Activated CD8-positive, alpha-beta memory T cell treated with anti-CD3 and anti-CD28 coated beads, Interleukin-2, amount 10 ng/mL, durations not matched to agents 7 days and 5 days (primary cell): ENCODE measurements at regions not wholly inside any gene's neighbourhood (a gene's known extent, or its start where the extent isn't known, plus 50 kb on each side); places are given as distances from the start of the nearest gene placed in this dataset.

ENCODE experiments used
- ATAC-seq: fragments of 150-1000 bp; cut with Tn5 transposase; one replicate; pipeline ENCODE4 v1.10.0; 2021; ENCODE audit warnings: moderate library complexity
- CTCF ChIA-PET: fragments of 350-600 bp; sonication (Branson Sonifier 250); formaldehyde crosslinking; loops from one replicate; lab custom pipeline; 2021; ENCODE audit warnings: antibody characterized with exemption; lab: Charles Lee
- DNase-seq: peaks from one replicate; pipeline ENCODE4 v3.0.0-alpha.2; 2020
- H3K27ac Mint-ChIP-seq: one replicate; pipeline ENCODE4 v1.8.0; 2021; ENCODE audit warnings: mild to moderate bottlenecking, mixed read lengths
- H3K27me3 Mint-ChIP-seq: one replicate; pipeline ENCODE4 v1.8.0; 2021; ENCODE audit warnings: mixed read lengths
- H3K36me3 Mint-ChIP-seq: one replicate; pipeline ENCODE4 v1.8.0; 2021; ENCODE audit warnings: mild to moderate bottlenecking, mixed read lengths
- H3K4me1 Mint-ChIP-seq: one replicate; pipeline ENCODE4 v1.8.0; 2021; ENCODE audit warnings: mixed read lengths
- H3K4me3 Mint-ChIP-seq: one replicate; pipeline ENCODE4 v1.8.0; 2021; ENCODE audit warnings: mild to moderate bottlenecking, moderate library complexity, mixed read lengths
- H3K9me3 Mint-ChIP-seq: one replicate; pipeline ENCODE4 v1.8.0; 2022; ENCODE audit warnings: low read depth, mixed read lengths

DNA sequence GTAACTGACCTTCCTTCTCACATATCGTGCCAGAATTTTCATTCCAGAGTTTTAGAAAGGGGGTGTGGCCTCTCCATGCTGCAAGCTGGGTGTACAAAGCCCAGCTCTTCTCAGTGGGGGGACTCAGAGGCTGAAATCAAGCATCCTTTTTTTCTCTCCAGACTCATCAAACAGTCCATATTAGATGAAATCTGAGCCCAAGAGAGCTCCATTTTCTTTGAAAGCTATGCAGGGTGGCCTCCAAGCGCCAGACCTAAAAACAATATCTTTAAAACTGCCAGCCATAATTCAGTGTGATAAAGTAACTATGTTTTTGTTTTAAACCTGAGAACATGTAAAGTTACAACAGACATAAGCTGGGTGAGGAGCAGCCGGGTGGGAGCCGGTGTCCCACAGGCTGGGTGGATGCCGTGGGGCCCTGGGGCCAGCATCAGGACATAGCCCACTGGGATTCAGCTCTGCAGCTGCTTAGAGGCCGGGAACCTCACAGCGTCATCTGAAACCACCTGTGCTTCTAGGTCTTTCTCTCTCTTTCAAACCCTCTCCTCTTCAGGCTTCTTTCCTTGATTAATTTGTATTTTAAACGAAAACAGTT, 249.2 kb downstream of the ZNF536 start:
- H3K9me3 Mint-ChIP-seq = peaks cover 6% of the 10 kb centered on the region
- no peak overlapping the region for H3K4me3 Mint-ChIP-seq
- CTCF ChIA-PET = no interaction called here
- no peaks in the 10 kb centered on the region for H3K4me1 Mint-ChIP-seq
- no peaks in the 10 kb centered on the region for H3K36me3 Mint-ChIP-seq
- no peak overlapping the region for H3K27ac Mint-ChIP-seq
- DNase-seq (no peak), ATAC-seq (no peak)
- peaks cover 2% of the 10 kb centered on the region for H3K27me3 Mint-ChIP-seq

- no peak for ATAC-seq
- Mint-ChIP-seq H3K36me3 (no peaks in the 10 kb centered on the region), H3K27me3 (peaks cover 2% of the 10 kb centered on the region), H3K4me1 (no peaks in the 10 kb centered on the region), H3K9me3 (peaks cover 6% of the 10 kb centered on the region), H3K4me3 (no peak overlapping the region), H3K27ac (no peak overlapping the region)
- CTCF ChIA-PET = no interaction called here
- DNase-seq = no peak
Measured at GRCh38 chr19:30620354-30620753, 248.2 kb downstream of the ZNF536 start.

- Mint-ChIP-seq H3K4me1 (no peaks in the 10 kb centered on the region), H3K27ac (no peak overlapping the region)
- CTCF ChIA-PET = no interaction called here
Measured at GRCh38 chr19:30609656-30610270, 237.6 kb downstream of the ZNF536 start.

DNA sequence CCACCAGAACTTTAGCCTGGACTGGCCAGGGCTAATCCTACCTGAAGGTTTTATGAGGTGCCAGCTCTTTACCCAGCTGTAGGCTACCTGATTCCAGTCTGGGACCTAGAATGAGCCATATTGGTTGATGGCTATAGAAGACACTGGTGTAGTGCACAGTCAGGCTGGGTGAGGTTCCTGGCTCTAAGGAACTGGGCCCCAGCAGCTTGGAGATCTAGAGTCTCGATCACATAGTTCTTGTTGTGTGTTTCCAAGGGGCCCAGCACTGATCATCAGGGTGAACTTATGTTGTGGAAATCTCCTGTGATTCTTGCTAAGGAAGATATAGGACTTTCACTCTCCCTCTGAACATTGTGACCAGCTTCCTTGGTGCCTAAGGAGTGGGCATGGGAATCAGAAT, 236.3 kb downstream of the ZNF536 start:
- Mint-ChIP-seq H3K36me3 (no peaks in the 10 kb centered on the region), H3K27me3 (no peaks in the 10 kb centered on the region), H3K4me3 (no peak overlapping the region), H3K27ac (no peak overlapping the region), H3K4me1 (no peaks in the 10 kb centered on the region), H3K9me3 (no peaks in the 10 kb centered on the region)
- CTCF ChIA-PET = interaction anchor here (0.9 kb wide), 1 partner anchor 882 kb away, joined by 3 read pairs; no protein-coding TSS in a partner anchor
- ATAC-seq (no peak), DNase-seq (no peak)

More at GRCh38 chr19:30609656-30610270, 237.6 kb downstream of the ZNF536 start:
- ATAC-seq (no peak), DNase-seq (no peak)
- H3K36me3 Mint-ChIP-seq = no peaks in the 10 kb centered on the region
- no peak overlapping the region for H3K4me3 Mint-ChIP-seq
- H3K27me3 Mint-ChIP-seq = no peaks in the 10 kb centered on the region
- no peaks in the 10 kb centered on the region for H3K9me3 Mint-ChIP-seq
